Neutrophil (primary cell): ENCODE measurements at regions not wholly inside any gene's neighbourhood (a gene's known extent, or its start where the extent isn't known, plus 50 kb on each side); places are given as distances from the start of the nearest gene placed in this dataset.
"Not testable (repeated sequence)": the region's sequence is repeated elsewhere in the genome, so short reads cannot be mapped to it uniquely, and the experiment has no call there.

ENCODE experiments used
- H3K27ac ChIP-seq: fragments of 200-600 bp; sonication (generic); 2 replicates; pipeline ENCODE4 v1.5.1; 2016; ENCODE audit warnings: mild to moderate bottlenecking, moderate library complexity
- H3K27me3 ChIP-seq: fragments of 200-600 bp; sonication (generic); 2 replicates; pipeline ENCODE4 v1.6.0; 2016; ENCODE audit warnings: mild to moderate bottlenecking
- H3K36me3 ChIP-seq: fragments of 200-600 bp; sonication (generic); 2 replicates; pipeline ENCODE4 v1.5.1; 2017
- H3K4me1 ChIP-seq, 2 experiments: fragments of 200-600 bp in 1 of 2; sonication (generic) in 1 of 2; 1 replicate in 1 of 2; 2 replicates in 1 of 2; pipeline versions ENCODE4 v1.5.1 to v1.6.1; 2013 to 2016; ENCODE audit warnings: low read depth in 1 of 2, low read length in 1 of 2, mild to moderate bottlenecking in 1 of 2, moderate library complexity in 1 of 2; ENCODE audit not compliant: control insufficient read depth in 1 of 2, insufficient read depth in 1 of 2
- H3K4me3 ChIP-seq, 2 experiments: fragments of 200-600 bp in 1 of 2; sonication (generic) in 1 of 2; 1 replicate in 1 of 2; 2 replicates in 1 of 2; pipeline ENCODE4 v1.5.1; 2013 to 2016; ENCODE audit warnings: low read depth in 1 of 2, low read length in 1 of 2, mild to moderate bottlenecking in 1 of 2, moderate library complexity in 1 of 2
- H3K9me3 ChIP-seq: fragments of 200-600 bp; sonication (generic); 2 replicates; pipeline ENCODE4 v1.5.1; 2016
- TF ChIP-seq, protein P1 (sequence below): fragments of 200-600 bp; sonication (generic); IDR thresholded peaks from 2 replicates; pipeline ENCODE4 v1.5.1; 2016; ENCODE audit warnings: antibody characterized with exemption

DNA sequence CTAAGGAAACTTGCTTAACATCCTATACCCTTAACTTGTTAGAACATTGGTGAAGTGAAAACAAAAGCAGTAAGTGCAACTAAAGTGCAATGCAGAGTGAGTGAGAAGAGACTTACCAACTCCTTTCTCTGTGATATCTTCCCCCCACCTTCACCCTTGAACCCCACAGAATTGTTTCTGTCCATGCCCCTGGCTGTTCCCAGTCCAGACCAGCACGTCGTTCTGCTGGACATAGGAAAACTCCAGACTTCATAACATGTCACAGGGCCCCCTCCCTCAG, 91.9 kb downstream of the DAD1 start:
- Histone ChIP-seq H3K27ac (no peak overlapping the region), H3K27me3 (peaks cover 6% of the 10 kb centered on the region), H3K36me3 (no peaks in the 10 kb centered on the region), H3K9me3 (no peaks in the 10 kb centered on the region), H3K4me3 (no peak overlapping the region), H3K4me1 (peaks cover 0 to 3% of the 10 kb centered on the region in 2 experiments)
- TF ChIP-seq, protein P1, sequence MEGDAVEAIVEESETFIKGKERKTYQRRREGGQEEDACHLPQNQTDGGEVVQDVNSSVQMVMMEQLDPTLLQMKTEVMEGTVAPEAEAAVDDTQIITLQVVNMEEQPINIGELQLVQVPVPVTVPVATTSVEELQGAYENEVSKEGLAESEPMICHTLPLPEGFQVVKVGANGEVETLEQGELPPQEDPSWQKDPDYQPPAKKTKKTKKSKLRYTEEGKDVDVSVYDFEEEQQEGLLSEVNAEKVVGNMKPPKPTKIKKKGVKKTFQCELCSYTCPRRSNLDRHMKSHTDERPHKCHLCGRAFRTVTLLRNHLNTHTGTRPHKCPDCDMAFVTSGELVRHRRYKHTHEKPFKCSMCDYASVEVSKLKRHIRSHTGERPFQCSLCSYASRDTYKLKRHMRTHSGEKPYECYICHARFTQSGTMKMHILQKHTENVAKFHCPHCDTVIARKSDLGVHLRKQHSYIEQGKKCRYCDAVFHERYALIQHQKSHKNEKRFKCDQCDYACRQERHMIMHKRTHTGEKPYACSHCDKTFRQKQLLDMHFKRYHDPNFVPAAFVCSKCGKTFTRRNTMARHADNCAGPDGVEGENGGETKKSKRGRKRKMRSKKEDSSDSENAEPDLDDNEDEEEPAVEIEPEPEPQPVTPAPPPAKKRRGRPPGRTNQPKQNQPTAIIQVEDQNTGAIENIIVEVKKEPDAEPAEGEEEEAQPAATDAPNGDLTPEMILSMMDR, result no peak

DNA sequence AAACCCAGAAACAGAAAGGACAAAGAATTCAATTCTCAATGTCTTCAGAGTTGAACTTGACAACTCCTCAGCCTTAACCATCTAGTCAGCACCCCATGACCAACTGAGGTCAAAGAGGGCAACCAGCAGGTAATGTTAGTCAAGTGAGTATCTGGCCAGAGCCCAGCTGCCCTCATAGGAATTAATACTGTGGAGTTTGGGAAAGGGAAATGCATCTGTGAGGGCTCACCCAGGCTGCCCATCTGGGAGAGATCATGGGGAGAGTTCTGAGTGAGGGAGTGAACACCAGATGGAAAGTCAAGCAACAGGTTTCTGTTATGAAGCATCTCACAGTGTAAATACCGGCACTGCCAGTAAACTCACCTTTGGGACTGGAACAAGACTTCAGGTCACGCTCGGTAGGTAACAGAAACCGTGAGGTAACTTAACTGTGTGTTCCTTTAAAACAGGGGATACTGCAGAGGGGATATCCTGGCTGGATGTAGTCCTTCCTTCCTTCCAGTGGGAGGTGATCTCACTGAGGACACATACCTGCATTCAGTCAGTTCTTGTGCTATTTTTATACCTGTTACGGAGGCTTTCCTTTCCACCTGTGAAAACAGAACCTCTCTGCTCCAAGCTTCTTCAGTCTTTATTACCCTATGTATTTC, 94.4 kb downstream of the DAD1 start:
- no peak overlapping the region for H3K27ac ChIP-seq
- no peaks in the 10 kb centered on the region for H3K36me3 ChIP-seq
- H3K4me3 ChIP-seq, result no peak overlapping the region
- TF ChIP-seq, protein P1, result no peak
- peaks cover 13% of the 10 kb centered on the region for H3K27me3 ChIP-seq
- H3K9me3 ChIP-seq, result no peaks in the 10 kb centered on the region
- peaks cover 0 to 3% of the 10 kb centered on the region in 2 experiments for H3K4me1 ChIP-seq

- H3K27ac ChIP-seq, result no peak overlapping the region
- no peak overlapping the region for H3K4me3 ChIP-seq
- peaks cover 0 to 3% of the 10 kb centered on the region in 2 experiments for H3K4me1 ChIP-seq
Observed at GRCh38 chr14:22493753-22494152, 95.3 kb downstream of the DAD1 start.

GRCh38 chr14:22492622-22493542, 96.1 kb downstream of the DAD1 start:
- H3K4me3 ChIP-seq, result no peak overlapping the region
- H3K36me3 ChIP-seq, result no peaks in the 10 kb centered on the region
- TF ChIP-seq, protein P1, result no peak
- H3K27ac ChIP-seq, result no peak overlapping the region
- H3K27me3 ChIP-seq, result peaks cover 13% of the 10 kb centered on the region
- peaks cover 0 to 3% of the 10 kb centered on the region in 2 experiments for H3K4me1 ChIP-seq
- no peaks in the 10 kb centered on the region for H3K9me3 ChIP-seq

More at GRCh38 chr14:22493753-22494152, 95.3 kb downstream of the DAD1 start:
- Histone ChIP-seq H3K27me3 (peaks cover 13% of the 10 kb centered on the region), H3K9me3 (no peaks in the 10 kb centered on the region), H3K36me3 (no peaks in the 10 kb centered on the region)
- TF ChIP-seq, protein P1, result no peak

DNA sequence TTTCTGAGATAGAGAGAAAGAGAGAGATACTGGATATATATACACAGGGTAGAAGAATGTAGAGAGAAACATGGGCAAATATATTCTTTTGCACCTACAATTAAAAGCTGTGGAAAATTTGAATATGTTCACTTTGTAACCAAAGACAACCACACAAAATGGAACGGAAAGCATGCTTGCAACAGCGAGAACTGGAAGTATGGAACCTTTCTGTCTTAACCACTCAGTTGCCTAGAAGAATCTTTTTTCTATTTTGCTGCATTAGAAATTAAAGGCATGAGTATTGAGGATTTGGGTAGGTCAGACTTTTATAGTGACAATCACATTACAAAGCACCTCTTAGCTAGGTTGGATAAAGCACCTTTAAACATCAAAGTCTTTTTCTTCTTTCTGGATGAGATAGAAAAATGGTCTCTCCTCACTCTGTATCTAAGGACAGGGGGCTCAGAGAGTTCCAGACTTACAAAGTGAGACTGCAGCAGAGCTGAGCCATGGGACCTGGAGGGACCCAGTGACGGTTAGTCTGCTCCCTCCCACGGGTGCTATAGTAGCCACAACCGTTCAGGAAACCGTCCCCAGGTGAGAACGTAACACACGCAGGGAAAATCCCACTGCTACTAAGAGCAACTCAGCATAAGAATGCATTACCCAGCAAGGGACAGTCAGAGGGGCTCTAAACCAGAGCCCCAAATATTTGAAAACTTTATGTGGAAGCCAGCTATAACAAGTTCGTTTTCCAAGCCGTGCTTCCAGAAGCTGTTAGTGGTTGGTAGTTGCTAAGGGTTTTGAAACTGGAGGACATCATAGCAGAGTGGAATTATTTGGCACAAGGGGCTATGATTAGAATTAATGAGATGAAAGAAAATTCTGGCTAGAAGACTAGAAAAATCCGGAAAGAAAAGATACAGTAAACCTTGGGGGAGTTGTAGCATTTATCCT, 97.1 kb downstream of the DAD1 start:
- H3K9me3 ChIP-seq, result no peaks in the 10 kb centered on the region
- no peak overlapping the region for H3K4me3 ChIP-seq
- TF ChIP-seq, protein P1, result no peak

DNA sequence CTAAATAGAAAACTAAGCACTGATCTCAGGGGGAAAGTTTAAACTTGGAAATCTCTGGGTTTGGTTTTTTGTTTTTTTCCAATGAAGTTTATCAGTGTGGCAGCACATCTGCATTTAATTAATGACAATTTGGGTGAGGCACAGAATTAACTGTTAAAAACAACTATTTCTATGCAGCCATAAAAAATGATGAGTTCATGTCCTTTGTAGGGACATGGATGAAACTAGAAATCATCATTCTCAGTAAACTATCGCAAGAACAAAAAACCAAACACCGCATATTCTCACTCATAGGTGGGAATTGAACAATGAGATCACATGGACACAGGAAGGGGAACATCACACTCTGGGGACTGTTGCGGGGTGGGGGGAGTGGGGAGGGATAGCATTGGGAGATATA, 98.0 kb downstream of the DAD1 start:
- not testable (repeated sequence) for H3K36me3 ChIP-seq, H3K9me3 ChIP-seq, H3K4me1 ChIP-seq, H3K27me3 ChIP-seq, H3K27ac ChIP-seq, H3K4me3 ChIP-seq

More for the DNA sequence above, 97.1 kb downstream of the DAD1 start:
- H3K27ac ChIP-seq, result no peak overlapping the region
- no peaks in the 10 kb centered on the region for H3K36me3 ChIP-seq
- peaks cover 0 to 3% of the 10 kb centered on the region in 2 experiments for H3K4me1 ChIP-seq
- H3K27me3 ChIP-seq, result peaks cover 6% of the 10 kb centered on the region
